ENCODE measurements at regions not wholly inside any gene's neighbourhood (a gene's known extent, or its start where the extent isn't known, plus 50 kb on each side); places are given as distances from the start of the nearest gene placed in this dataset.

DNA sequence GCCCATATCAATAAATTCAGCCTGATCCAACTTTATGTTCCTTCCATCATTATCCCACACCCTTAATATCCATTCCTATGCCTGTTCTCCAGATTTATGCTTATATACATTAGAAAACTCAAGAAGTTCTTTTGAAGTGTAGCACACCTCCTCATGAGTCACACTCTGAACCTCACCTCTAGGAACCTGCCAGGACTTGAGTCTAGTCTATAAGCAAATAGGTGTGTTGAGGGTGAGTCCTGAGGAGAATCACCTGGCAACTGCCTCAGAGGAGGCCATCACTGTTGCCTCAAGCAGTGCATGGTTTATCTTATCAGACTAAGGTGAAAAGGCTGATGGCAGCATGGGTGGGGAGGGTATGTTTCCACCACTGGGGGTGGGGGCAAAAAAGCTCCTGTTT is 496.7 kb downstream of the C6orf118 start:
- Mint-ChIP-seq H3K4me1 (no peaks in the 10 kb centered on the region), H3K27ac (no peak overlapping the region), H3K9me3 (peaks cover 22% of the 10 kb centered on the region), H3K27me3 (no peaks in the 10 kb centered on the region), H3K36me3 (ENCODE audit: low read depth) (no peaks in the 10 kb centered on the region), H3K4me3 (no peak overlapping the region)
- intact Hi-C loops (cut with micrococcal nuclease): no loop called here
- no peak for DNase-seq

DNA sequence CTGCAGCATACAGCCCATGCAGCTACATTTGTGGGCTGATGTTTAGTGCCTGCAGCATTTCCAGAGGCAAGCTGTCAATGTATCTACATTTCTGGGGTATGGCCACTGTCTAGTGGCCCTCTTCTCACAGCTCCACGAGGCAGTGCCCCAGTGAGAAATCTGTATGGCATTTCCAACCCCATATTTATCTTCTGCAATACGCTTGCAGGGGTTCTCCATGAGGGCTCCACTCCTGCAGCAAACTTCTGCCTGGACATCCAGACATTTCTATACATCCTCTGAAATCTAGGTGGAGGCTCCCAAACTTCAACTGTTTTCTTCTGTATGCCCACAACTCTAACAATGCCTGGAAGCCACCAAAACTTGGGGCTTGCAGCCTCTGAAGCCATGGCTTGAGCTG is 502.3 kb downstream of the C6orf118 start:
- no peak overlapping the region for H3K4me3 Mint-ChIP-seq

DNA sequence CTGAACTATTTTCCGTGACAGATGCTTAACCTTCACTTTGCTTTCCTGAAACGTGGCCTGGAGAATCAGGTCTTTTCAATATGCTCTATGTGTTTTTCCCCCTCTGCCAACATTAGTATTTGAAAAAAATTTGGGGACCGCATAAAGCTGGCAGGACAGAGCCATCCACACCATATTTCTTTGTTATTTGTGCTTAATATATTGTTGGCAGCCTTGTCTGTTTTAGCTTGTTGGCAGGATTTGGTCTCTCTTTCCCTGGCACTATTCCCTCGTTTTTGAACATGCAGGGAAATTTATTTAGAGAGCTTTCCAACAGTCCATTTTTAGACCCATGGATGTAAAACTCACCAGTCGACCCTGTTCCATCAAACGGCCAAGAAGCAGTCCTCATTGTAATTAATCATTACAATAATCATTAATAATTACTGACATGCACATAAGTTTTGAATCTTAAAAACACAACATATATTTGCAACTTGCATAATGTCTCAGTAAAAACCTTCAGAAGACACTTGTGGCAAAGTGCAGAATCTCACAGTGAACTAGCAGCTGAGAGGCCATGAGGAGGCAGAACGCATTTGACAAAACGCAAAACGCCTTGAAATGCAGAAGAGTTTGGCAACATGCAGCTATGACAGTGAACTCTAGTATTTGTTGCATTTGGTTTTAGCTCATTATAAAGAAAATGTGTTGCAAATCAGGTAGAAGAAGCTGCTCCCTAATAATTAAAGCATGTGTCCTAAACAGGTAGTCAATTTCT is 514.2 kb downstream of the C6orf118 start:
- intact Hi-C loops (cut with micrococcal nuclease): no loop called here
- no peaks in the 10 kb centered on the region for H3K4me1 Mint-ChIP-seq
- no peak for DNase-seq
- no peaks in the 10 kb centered on the region for H3K36me3 Mint-ChIP-seq (ENCODE audit: low read depth)
- no peak overlapping the region for H3K4me3 Mint-ChIP-seq
- no peaks in the 10 kb centered on the region for H3K27me3 Mint-ChIP-seq
- peaks cover 12% of the 10 kb centered on the region for H3K9me3 Mint-ChIP-seq
- H3K27ac Mint-ChIP-seq: no peak overlapping the region

More for the DNA sequence above, 502.3 kb downstream of the C6orf118 start:
- no peaks in the 10 kb centered on the region for H3K36me3 Mint-ChIP-seq (ENCODE audit: low read depth)
- H3K27me3 Mint-ChIP-seq: no peaks in the 10 kb centered on the region
- H3K4me1 Mint-ChIP-seq: no peaks in the 10 kb centered on the region
- H3K9me3 Mint-ChIP-seq: peaks cover 26% of the 10 kb centered on the region
- intact Hi-C loops (cut with micrococcal nuclease): no loop called here
- no peak overlapping the region for H3K27ac Mint-ChIP-seq
- DNase-seq: no peak

DNA sequence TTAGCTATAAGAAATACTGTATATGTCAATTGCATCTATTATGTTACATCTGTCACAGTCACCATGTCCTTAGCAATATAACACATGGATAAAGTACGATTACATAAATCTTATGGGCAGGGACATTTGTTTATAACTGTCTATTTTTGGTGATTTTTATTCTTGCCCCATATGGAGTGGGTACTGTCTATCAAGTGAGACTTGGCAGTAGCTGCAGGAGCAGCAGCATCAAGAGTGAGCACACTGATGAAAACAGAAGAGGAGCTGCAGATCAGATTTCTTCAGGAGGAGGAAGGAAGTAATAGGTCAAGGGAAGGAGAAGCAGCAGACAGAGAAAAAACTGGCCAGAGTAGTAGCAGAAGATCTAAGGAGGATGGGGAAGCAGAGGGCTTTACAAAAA is 516.7 kb downstream of the C6orf118 start:
- no peak for DNase-seq
- intact Hi-C loops (cut with micrococcal nuclease): no loop called here
- Mint-ChIP-seq H3K27me3 (no peaks in the 10 kb centered on the region), H3K4me3 (no peak overlapping the region), H3K36me3 (ENCODE audit: low read depth) (no peaks in the 10 kb centered on the region), H3K9me3 (peaks cover 9% of the 10 kb centered on the region), H3K4me1 (no peaks in the 10 kb centered on the region), H3K27ac (no peak overlapping the region)

DNA sequence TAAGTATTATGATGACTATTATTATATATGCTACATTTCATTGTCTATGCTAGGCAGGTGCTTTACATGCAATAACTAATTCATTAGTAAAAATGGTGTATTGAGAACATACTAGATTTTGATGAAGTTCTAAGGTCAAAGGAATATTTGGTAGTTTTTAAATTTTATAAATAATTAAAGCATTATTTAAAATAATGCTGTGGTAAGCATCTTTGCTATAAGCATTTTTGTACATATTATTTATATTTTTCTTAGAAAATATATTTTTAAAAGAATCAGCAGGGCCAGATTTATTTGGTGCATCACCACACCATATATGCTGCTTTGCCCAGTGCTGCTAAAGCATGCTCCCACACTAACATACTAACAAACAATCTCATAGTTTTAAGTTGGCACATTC is 517.9 kb downstream of the C6orf118 start:
- Mint-ChIP-seq H3K9me3 (peaks cover 9% of the 10 kb centered on the region), H3K27me3 (no peaks in the 10 kb centered on the region), H3K4me1 (no peaks in the 10 kb centered on the region), H3K27ac (no peak overlapping the region), H3K36me3 (ENCODE audit: low read depth) (no peaks in the 10 kb centered on the region), H3K4me3 (no peak overlapping the region)
- no peak for DNase-seq
- intact Hi-C loops (cut with micrococcal nuclease): no loop called here

DNA sequence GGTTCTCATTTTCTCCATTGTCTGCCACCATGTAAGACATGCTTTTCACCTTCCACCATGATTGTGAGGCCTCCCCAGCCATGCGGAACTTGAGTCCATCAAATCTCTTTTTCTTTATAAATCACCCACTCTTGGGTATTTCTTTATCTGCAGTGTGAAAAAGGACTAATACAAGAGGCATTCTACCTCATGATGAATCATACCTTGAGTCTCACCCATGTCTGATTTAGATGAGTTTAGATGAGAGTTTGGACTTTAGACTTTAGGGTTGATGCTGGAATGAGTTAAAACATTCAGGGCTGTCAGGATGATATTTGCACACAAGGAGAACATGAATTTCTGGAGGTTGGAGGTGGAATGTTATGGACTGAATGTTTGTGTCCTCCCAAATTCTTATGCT is 545.6 kb downstream of the C6orf118 start:
- H3K9me3 Mint-ChIP-seq: no peaks in the 10 kb centered on the region
- no peaks in the 10 kb centered on the region for H3K36me3 Mint-ChIP-seq (ENCODE audit: low read depth)
- H3K27ac Mint-ChIP-seq: no peak overlapping the region
- no peak overlapping the region for H3K4me3 Mint-ChIP-seq
- H3K27me3 Mint-ChIP-seq: no peaks in the 10 kb centered on the region
- DNase-seq: no peak
- no peaks in the 10 kb centered on the region for H3K4me1 Mint-ChIP-seq
- intact Hi-C loops (cut with micrococcal nuclease): no loop called here

DNA sequence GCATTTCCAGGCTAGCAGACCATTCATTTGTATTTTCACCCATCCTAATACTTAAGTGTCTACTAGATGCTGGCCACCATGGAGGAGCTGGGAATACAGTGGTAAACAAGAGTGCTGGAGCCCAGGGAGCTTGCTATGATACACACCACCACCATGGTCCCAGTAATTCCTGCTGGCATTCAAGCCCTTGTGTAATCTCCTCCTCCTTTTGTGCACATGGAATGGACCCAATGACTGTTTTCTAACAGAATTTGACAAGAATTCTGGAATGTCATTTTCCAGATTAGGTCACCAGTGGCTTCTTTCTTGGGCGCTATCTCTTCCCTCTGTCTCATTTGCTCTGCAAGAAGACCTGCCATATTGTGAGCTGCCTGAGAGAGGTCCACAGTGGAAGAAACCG is 552.0 kb downstream of the C6orf118 start:
- H3K4me1 Mint-ChIP-seq: no peaks in the 10 kb centered on the region
- H3K27me3 Mint-ChIP-seq: no peaks in the 10 kb centered on the region
- no peaks in the 10 kb centered on the region for H3K36me3 Mint-ChIP-seq (ENCODE audit: low read depth)
- H3K27ac Mint-ChIP-seq: no peak overlapping the region
- no peak overlapping the region for H3K4me3 Mint-ChIP-seq
- DNase-seq: no peak
- H3K9me3 Mint-ChIP-seq: peaks cover 3% of the 10 kb centered on the region
- intact Hi-C loops (cut with micrococcal nuclease): no loop called here

DNA sequence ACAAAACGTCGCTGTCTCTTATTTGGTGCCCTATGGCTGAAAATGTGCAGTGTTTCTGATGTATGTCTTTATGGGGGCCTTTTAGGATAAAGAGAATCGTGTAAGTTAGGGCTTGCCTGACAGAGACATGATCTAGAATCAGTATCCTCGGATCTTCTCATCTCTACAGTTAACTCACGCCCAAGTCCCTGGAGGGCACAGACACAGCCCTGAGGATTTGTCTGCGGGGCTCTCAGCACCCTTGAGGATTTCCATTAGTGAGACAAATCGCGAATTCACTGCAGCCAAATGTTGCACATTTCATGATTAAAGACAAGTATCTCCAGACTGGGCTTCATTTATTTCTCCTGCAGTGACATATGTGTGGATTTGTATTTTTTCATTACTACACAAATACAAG is 552.7 kb downstream of the C6orf118 start:
- Mint-ChIP-seq H3K4me1 (no peaks in the 10 kb centered on the region), H3K4me3 (no peak overlapping the region), H3K36me3 (ENCODE audit: low read depth) (no peaks in the 10 kb centered on the region), H3K9me3 (peaks cover 6% of the 10 kb centered on the region), H3K27me3 (no peaks in the 10 kb centered on the region), H3K27ac (no peak overlapping the region)
- intact Hi-C loops (cut with micrococcal nuclease): no loop called here
- DNase-seq: no peak

DNA sequence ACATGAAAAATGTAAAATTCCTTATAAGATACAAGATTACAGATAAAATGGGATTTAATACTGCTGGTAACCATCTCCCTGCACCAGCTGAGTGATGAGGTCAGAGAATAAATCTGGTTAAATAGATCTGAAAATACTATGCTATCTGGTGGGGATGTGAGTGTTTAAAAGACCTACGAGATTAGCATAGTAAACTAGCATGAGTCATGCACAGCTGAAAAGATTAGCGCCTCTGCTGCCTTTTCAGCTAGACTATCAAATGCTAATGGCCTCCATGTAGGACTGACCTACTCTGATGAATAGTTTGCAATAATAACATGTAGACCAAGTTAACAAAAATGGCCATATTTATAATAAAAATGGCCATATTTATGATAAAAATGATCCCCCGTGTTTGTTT is 553.3 kb downstream of the C6orf118 start:
- DNase-seq: no peak
- no peak overlapping the region for H3K4me3 Mint-ChIP-seq
- intact Hi-C loops (cut with micrococcal nuclease): no loop called here
- no peaks in the 10 kb centered on the region for H3K36me3 Mint-ChIP-seq (ENCODE audit: low read depth)
- no peak overlapping the region for H3K27ac Mint-ChIP-seq
- no peaks in the 10 kb centered on the region for H3K4me1 Mint-ChIP-seq
- peaks cover 6% of the 10 kb centered on the region for H3K9me3 Mint-ChIP-seq
- H3K27me3 Mint-ChIP-seq: no peaks in the 10 kb centered on the region

DNA sequence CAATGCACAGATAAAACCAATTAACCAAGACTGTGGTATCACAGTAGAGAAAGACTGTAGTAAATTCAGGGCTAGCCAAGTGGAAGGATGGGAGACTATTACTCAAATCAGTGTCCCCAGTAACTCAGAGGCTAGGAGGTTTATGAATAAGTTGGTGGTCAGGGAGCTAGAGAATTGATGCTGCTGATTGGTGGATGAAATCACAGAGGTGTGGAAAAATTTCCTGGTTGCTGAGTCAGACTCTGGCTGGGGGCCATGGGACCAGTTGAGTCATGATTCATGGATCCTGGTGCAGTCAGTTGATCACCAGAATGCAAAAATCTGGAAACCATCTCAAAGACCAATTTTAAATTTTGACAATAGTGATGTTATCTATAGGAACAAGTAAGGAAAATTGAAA is 555.9 kb downstream of the C6orf118 start:
- H3K4me3 Mint-ChIP-seq: no peak overlapping the region
- H3K27ac Mint-ChIP-seq: no peak overlapping the region
- no peaks in the 10 kb centered on the region for H3K27me3 Mint-ChIP-seq
- no peaks in the 10 kb centered on the region for H3K4me1 Mint-ChIP-seq
- intact Hi-C loops (cut with micrococcal nuclease): no loop called here
- H3K36me3 Mint-ChIP-seq (ENCODE audit: low read depth): no peaks in the 10 kb centered on the region
- DNase-seq: no peak
- H3K9me3 Mint-ChIP-seq: peaks cover 6% of the 10 kb centered on the region

DNA sequence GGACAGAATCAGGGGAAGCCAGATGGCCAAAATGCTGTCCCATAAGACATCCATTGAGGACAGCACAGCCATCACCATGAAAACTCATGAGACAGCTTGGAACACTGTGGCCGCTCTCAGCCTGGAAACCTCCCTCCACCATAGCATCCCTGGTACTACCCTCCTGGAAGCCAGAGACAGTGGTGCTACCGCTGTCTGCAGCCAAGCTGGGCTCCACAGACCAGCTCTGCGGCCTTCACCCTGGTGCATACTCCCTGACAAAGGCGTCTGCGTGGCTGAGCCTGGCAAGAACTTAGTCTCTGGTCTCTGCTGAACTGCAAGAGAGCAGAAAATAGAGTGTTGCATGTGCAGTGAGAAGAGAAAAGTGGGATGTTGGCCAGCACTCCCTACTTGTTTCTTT is 558.0 kb downstream of the C6orf118 start:
- DNase-seq: no peak
- Mint-ChIP-seq H3K4me1 (no peaks in the 10 kb centered on the region), H3K9me3 (peaks cover 4% of the 10 kb centered on the region), H3K36me3 (ENCODE audit: low read depth) (no peaks in the 10 kb centered on the region), H3K4me3 (no peak overlapping the region), H3K27me3 (no peaks in the 10 kb centered on the region), H3K27ac (no peak overlapping the region)
- intact Hi-C loops (cut with micrococcal nuclease): no loop called here

DNA sequence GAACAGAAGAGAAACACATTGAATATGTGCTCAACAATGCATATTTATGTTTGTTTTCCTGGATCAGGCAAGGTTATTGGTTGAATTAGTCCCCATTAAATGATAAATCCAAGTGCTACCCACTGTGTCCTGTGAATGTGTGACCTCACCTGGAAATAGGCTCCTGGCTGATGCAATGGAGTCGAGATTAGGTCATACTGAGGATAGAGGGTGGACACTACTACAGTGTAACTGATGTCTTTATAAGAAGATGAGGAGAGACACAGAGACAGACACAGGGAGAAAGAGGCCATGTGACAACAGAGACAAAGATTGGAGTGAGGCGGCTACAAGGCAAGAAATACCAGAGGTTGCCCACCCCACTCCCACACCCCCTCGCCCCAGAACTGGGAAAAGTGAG is 559.3 kb downstream of the C6orf118 start:
- no peak for DNase-seq
- H3K4me3 Mint-ChIP-seq: no peak overlapping the region
- no peaks in the 10 kb centered on the region for H3K4me1 Mint-ChIP-seq
- H3K36me3 Mint-ChIP-seq (ENCODE audit: low read depth): no peaks in the 10 kb centered on the region
- no peaks in the 10 kb centered on the region for H3K27me3 Mint-ChIP-seq
- H3K9me3 Mint-ChIP-seq: peaks cover 3% of the 10 kb centered on the region
- H3K27ac Mint-ChIP-seq: no peak overlapping the region
- intact Hi-C loops (cut with micrococcal nuclease): no loop called here

DNA sequence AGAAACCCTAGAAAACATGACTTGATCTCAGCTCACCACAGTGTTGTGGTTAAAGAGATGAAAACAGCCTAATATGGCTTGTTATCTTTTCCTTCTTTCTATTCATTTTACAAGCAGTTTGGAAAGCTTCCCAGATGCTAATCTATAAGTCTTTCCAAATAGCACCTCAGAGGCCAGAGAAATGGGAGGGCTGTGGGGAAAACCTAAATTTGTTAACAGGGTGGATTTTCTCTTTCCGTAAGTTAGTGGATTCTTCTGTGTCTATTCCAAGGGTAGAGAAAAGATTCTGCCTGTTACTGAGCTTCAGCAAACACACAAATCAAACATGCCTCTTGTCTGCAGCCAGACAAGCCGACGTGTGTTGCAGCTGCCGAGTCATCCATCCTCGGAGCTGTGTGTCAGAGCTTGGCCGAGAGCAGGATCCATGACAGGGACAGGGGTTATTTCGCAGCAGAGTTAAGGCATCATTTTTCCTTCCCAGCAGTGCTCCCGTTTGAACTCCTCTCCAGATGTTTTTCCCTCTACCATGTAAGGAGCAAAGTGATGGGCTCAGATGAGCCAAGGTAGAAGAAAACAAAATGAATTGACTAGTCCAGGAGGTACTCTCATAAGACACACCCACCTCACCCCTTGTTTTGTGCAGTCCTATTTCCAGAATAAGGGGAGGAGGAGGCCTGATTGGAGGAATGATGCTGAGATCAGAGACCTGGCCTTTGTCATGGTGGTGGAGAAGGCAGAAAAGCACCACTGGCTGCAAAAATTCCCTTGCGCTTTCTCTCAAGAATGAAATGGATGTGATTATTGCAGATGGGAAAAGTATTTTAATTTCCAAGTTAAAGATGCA is 560.0 kb downstream of the C6orf118 start:
- Mint-ChIP-seq H3K4me1 (no peaks in the 10 kb centered on the region), H3K36me3 (ENCODE audit: low read depth) (no peaks in the 10 kb centered on the region), H3K4me3 (no peak overlapping the region), H3K27ac (no peak overlapping the region), H3K9me3 (peaks cover 8% of the 10 kb centered on the region), H3K27me3 (no peaks in the 10 kb centered on the region)
- no peak for DNase-seq
- intact Hi-C loops (cut with micrococcal nuclease): no loop called here

DNA sequence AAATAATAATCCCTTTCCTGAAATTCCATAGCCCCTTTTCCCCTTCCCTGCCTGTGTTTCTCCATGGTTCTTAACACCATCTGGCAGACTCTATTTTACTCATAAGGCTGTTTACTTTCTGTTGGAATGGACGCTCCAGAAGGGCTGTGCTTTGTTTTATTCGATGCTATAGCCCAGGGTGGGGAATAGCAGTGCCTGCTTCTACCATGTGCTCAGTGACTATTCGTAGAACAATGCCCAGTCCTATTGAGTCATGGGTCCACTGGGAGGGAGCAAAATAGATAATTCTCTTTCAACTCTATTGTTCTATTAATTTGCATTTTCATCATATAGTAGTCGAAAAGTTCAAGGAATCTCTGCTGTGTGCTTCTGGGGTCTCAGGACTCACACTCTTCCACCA is 565.1 kb downstream of the C6orf118 start:
- Mint-ChIP-seq H3K4me1 (no peaks in the 10 kb centered on the region), H3K27me3 (no peaks in the 10 kb centered on the region), H3K4me3 (no peak overlapping the region), H3K9me3 (peaks cover 18% of the 10 kb centered on the region), H3K36me3 (ENCODE audit: low read depth) (no peaks in the 10 kb centered on the region), H3K27ac (no peak overlapping the region)
- intact Hi-C loops (cut with micrococcal nuclease): no loop called here
- no peak for DNase-seq
